Left cardiac atrium (tissue), 4 donors: ENCODE measurements at regions not wholly inside any gene's neighbourhood (a gene's known extent, or its start where the extent isn't known, plus 50 kb on each side); places are given as distances from the start of the nearest gene placed in this dataset.

Experiments used
- ATAC-seq, 2 donors: fragments of 200-7000 bp; cut with Tn5 transposase; one replicate each; pipeline ENCODE4 v1.9.1; 2020; ENCODE audit warnings: mild to moderate bottlenecking in 2 of 2, moderate library complexity in 2 of 2
- DNase-seq: peaks from one replicate; pipeline ENCODE4 v3.0.0-alpha.2; 2020
- intact Hi-C, 2 donors: fragments of 100-400 bp; cut with DNase I; formaldehyde crosslinking; loops; one replicate each; pipeline versions ENCODE4 v1.14.1 to v1.15.1; 2022 to 2023
- donor health status: DM: no; HTN: yes; CAD: no.
- donor health status: DM: no; HTN: yes; CAD: no; lungs with severe emphysema.
- donor health status: DM: yes; HTN: yes; CAD: no.
- donor health status: Dilated cardiomyopathy.

GRCh38 chr2:122221665-122222064 is 466.2 kb downstream of the TSN start:
- no peak for ATAC-seq
- intact Hi-C loops, result no loop called here
- no peak for DNase-seq

- intact Hi-C loops, result no loop called here
- ATAC-seq (no peak), DNase-seq (no peak)
Measured at GRCh38 chr2:122231296-122231695, 475.8 kb downstream of the TSN start.

- ATAC-seq, result no peak
- intact Hi-C loops, result no loop called here
- no peak for DNase-seq
Measured at GRCh38 chr2:122233372-122233771, 477.9 kb downstream of the TSN start.

- DNase-seq (no peak), ATAC-seq (peak in 1 of 2 donors; percentile 81)
- intact Hi-C loops, result no loop called here
Measured at GRCh38 chr2:122236152-122236874, 480.9 kb downstream of the TSN start.

GRCh38 chr2:122236925-122237324 is 481.5 kb downstream of the TSN start:
- intact Hi-C loops, result no loop called here
- DNase-seq (no peak), ATAC-seq (no peak)

GRCh38 chr2:122237450-122237849 is 482.0 kb downstream of the TSN start:
- ATAC-seq (no peak), DNase-seq (no peak)
- intact Hi-C loops, result no loop called here

- no peak for DNase-seq
- no peak for ATAC-seq
- intact Hi-C loops, result no loop called here
Measured at GRCh38 chr2:122238006-122238559, 482.6 kb downstream of the TSN start.

- DNase-seq (no peak), ATAC-seq (no peak)
Measured at GRCh38 chr2:122239440-122239839, 484.0 kb downstream of the TSN start.

GRCh38 chr2:122244598-122245229 is 489.3 kb downstream of the TSN start:
- DNase-seq, result no peak
- no peak for ATAC-seq
- intact Hi-C loops, result no loop called here

More at GRCh38 chr2:122239440-122239839, 484.0 kb downstream of the TSN start:
- intact Hi-C loops, result no loop called here

GRCh38 chr2:122249673-122250072 is 494.2 kb downstream of the TSN start:
- DNase-seq, result no peak
- no peak for ATAC-seq
- intact Hi-C loops, result no loop called here

- DNase-seq (no peak), ATAC-seq (peak in 1 of 2 donors; percentile 76)
- intact Hi-C loops, result no loop called here
Measured at GRCh38 chr2:122251158-122251557, 495.7 kb downstream of the TSN start.

- no peak for ATAC-seq
- intact Hi-C loops, result no loop called here
- DNase-seq, result no peak
Measured at GRCh38 chr2:122251566-122251965, 496.1 kb downstream of the TSN start.

- DNase-seq, result no peak
- intact Hi-C loops, result no loop called here
- no peak for ATAC-seq
Measured at GRCh38 chr2:122255924-122256323, 500.5 kb downstream of the TSN start.

- DNase-seq (no peak), ATAC-seq (no peak)
- intact Hi-C loops, result no loop called here
Measured at GRCh38 chr2:122261911-122262310, 506.5 kb downstream of the TSN start.

GRCh38 chr2:122263746-122264145 is 508.3 kb downstream of the TSN start:
- no peak for ATAC-seq
- intact Hi-C loops, result no loop called here

GRCh38 chr2:122266636-122267035 is 511.2 kb downstream of the TSN start:
- intact Hi-C loops, result no loop called here
- ATAC-seq (no peak), DNase-seq (no peak)

More at GRCh38 chr2:122263746-122264145, 508.3 kb downstream of the TSN start:
- DNase-seq, result no peak

- no peak for DNase-seq
- ATAC-seq, result no peak
- intact Hi-C loops, result no loop called here
Measured at GRCh38 chr2:122267947-122268346, 512.5 kb downstream of the TSN start.

GRCh38 chr2:122273785-122274419 is 518.5 kb downstream of the TSN start:
- DNase-seq, result no peak
- no peak for ATAC-seq
- intact Hi-C loops, result no loop called here

GRCh38 chr2:122277956-122278355 is 522.5 kb downstream of the TSN start:
- intact Hi-C loops, result no loop called here
- ATAC-seq (no peak), DNase-seq (no peak)

GRCh38 chr2:122300758-122301157 is 545.3 kb downstream of the TSN start:
- no peak for DNase-seq
- intact Hi-C loops, result no loop called here
- no peak for ATAC-seq
